ENCODE measurements at regions not wholly inside any gene's neighbourhood (a gene's known extent, or its start where the extent isn't known, plus 50 kb on each side); places are given as distances from the start of the nearest gene placed in this dataset.

GRCh38 chr2:20108655-20109396 lies 57.4 kb upstream of the LAPTM4A start:
- no peak for TF ChIP-seq CTCF (conservative IDR thresholded peaks at IDR 0.05 in 1 of 2, IDR thresholded peaks at IDR 0.05 in 1 of 2; ENCODE audit: low read depth in 1 of 2, low read length in 2 of 2)
- no peak for TF ChIP-seq EZH2 (IDR thresholded peaks at IDR 0.05; ENCODE audit: low read length, missing control alignments)
